K562 (cell line): ENCODE measurements at regions not wholly inside any gene's neighbourhood (a gene's known extent, or its start where the extent isn't known, plus 50 kb on each side); places are given as distances from the start of the nearest gene placed in this dataset.

Experiments
- ATAC-seq: fragments of 200-7000 bp; cut with Tn5 transposase; 3 replicates; pipeline ENCODE4 v1.9.1; 2020; ENCODE audit warnings: moderate library complexity
- BruUV-seq: library from RNA; stranded (reverse); fragments of 400-500 nt; replicated peaks from 2 replicates; lab custom pipeline; 2021; lab: Mats Ljungman, UMichigan
- CTCF ChIA-PET: fragments of 300-600 bp; formaldehyde crosslinking; extraction: SDS; loops from one replicate; lab custom pipeline; 2021; ENCODE audit warnings: low intra/inter-chr PET ratio; lab: Yijun Ruan, JAX
- POLR2A ChIA-PET: fragments of 300-600, 350-650 bp; sonication (Branson Sonifier 250); formaldehyde crosslinking; extraction: SDS; loops from one replicate; lab custom pipeline; 2021; ENCODE audit warnings: antibody characterized with exemption, inconsistent platforms; lab: Yijun Ruan, JAX
- DNase-seq, 4 experiments: peaks; one replicate each; pipeline versions ENCODE4 v3.0.0 to v3.0.0-alpha.2; 2011 to 2018; ENCODE audit warnings: low spot score in 3 of 4, mixed read lengths in 3 of 4; ENCODE audit errors: extremely low read depth in 1 of 4
- FAIRE-seq: peaks from 2 replicates; lab custom pipeline; 2011; peaks lifted over from hg19 to GRCh38; lab: Jason Lieb, UNC
- H2AFZ ChIP-seq: 2 replicates; pipeline ENCODE4 v1.6.0; 2011; ENCODE audit warnings: low read depth, low read length, control low read depth, inconsistent platforms
- H3K27ac ChIP-seq: fragments of 200-600 bp; 3 replicates; pipeline ENCODE4 v1.8.0; 2011; ENCODE audit warnings: low read depth, mild to moderate bottlenecking, control low read depth, inconsistent platforms, low read length, moderate library complexity, mixed read lengths; ENCODE audit errors: extremely low read depth
- H3K27me3 ChIP-seq, 2 experiments: fragments of 300-600 bp in 1 of 2; 2 replicates in 1 of 2; 3 replicates in 1 of 2; pipeline versions ENCODE4 v1.6.0 to v1.8.0; 2011; ENCODE audit warnings: inconsistent platforms in 2 of 2, low read length in 2 of 2, mild to moderate bottlenecking in 1 of 2, mixed read lengths in 1 of 2, moderate library complexity in 1 of 2; ENCODE audit not compliant: control insufficient read depth in 2 of 2, insufficient read depth in 2 of 2
- H3K36me3 ChIP-seq: fragments of 300-600 bp; 3 replicates; pipeline ENCODE4 v1.8.0; 2011; ENCODE audit warnings: mild to moderate bottlenecking, low read length, inconsistent platforms; ENCODE audit not compliant: control insufficient read depth, insufficient read depth
- H3K4me1 ChIP-seq, 2 experiments: fragments of 200-600 bp in 1 of 2; replicated peaks in 1 of 2; 2 replicates in 1 of 2; 3 replicates in 1 of 2; pipeline versions ENCODE4 v1.5.1 to v1.8.0; 2011; ENCODE audit warnings: inconsistent platforms in 2 of 2, low read length in 2 of 2, mild to moderate bottlenecking in 1 of 2, mixed read lengths in 1 of 2, moderate library complexity in 1 of 2; ENCODE audit not compliant: control insufficient read depth in 2 of 2, insufficient read depth in 2 of 2
- H3K4me2 ChIP-seq: 2 replicates; pipeline ENCODE4 v1.6.1; 2011; ENCODE audit warnings: low read length, control low read depth, inconsistent platforms, mixed read lengths; ENCODE audit not compliant: insufficient read depth
- H3K4me3 ChIP-seq: fragments of 200-600 bp; sonication (generic), shearing (Covaris generic); 2 replicates; pipeline ENCODE4 v1.5.1; 2016; ENCODE audit warnings: control low read depth, inconsistent platforms
- H3K79me2 ChIP-seq: fragments of 200-600 bp; 3 replicates; pipeline ENCODE4 v1.8.0; 2011; ENCODE audit warnings: low read length, inconsistent platforms; ENCODE audit not compliant: control insufficient read depth, insufficient read depth
- H3K9ac ChIP-seq, 2 experiments: 2 replicates each; pipeline versions ENCODE4 v1.6.0 to v1.6.1; 2011; ENCODE audit warnings: low read depth in 2 of 2, low read length in 2 of 2, control low read depth in 1 of 2, inconsistent platforms in 1 of 2, mild to moderate bottlenecking in 1 of 2, mixed read lengths in 1 of 2; ENCODE audit not compliant: insufficient read depth in 1 of 2
- H3K9me1 ChIP-seq: one replicate; pipeline ENCODE4 v1.6.0; 2011; ENCODE audit warnings: inconsistent platforms, mild to moderate bottlenecking, low read length, moderate library complexity; ENCODE audit not compliant: control insufficient read depth, insufficient read depth
- H3K9me3 ChIP-seq: replicated peaks from 2 replicates; pipeline ENCODE4 v1.5.1; 2011; ENCODE audit warnings: low read depth, low read length, inconsistent platforms; ENCODE audit not compliant: control insufficient read depth, insufficient read depth
- H4K20me1 ChIP-seq: replicated peaks from 2 replicates; pipeline ENCODE4 v1.6.1; 2011; ENCODE audit warnings: low read length, inconsistent platforms, mixed read lengths; ENCODE audit not compliant: control insufficient read depth, insufficient read depth
- BRF1 ChIP-seq: IDR thresholded peaks from 3 replicates; pipeline ENCODE4 v1.6.1; 2011; ENCODE audit warnings: borderline replicate concordance, mild to moderate bottlenecking; ENCODE audit not compliant: insufficient read length; ENCODE audit errors: extremely low read depth
- CEBPG ChIP-seq, 3 experiments: fragments of 200-800 bp in 1 of 3; sonication (Bioruptor generic) in 1 of 3; sonication (generic) in 1 of 3; formaldehyde crosslinking in 1 of 3; IDR thresholded peaks in 2 of 3; conservative IDR thresholded peaks in 1 of 3; 2 replicates each; pipeline versions ENCODE4 v1.6.1 to v1.8.0; 2016 to 2022; ENCODE audit warnings: missing compliant biosample characterization in 2 of 3, missing genetic modification characterization in 2 of 3, mild to moderate bottlenecking in 1 of 3, missing genetic modification reagents in 1 of 3
- KLF6 ChIP-seq: fragments of 250-450 bp; sonication (Bioruptor Pico); IDR thresholded peaks from 2 replicates; pipeline ENCODE4 v1.4.0; 2020; ENCODE audit warnings: mild to moderate bottlenecking, moderate library complexity, borderline replicate concordance
- MCM5 ChIP-seq: fragments of 450-650 bp; IDR thresholded peaks from 2 replicates; pipeline ENCODE4 v1.6.1; 2016; ENCODE audit warnings: low read depth
- POU5F1 ChIP-seq: fragments of 150-350 bp; IDR thresholded peaks from 2 replicates; pipeline ENCODE4 v1.6.1; 2014; ENCODE audit warnings: borderline replicate concordance, low read length, low read depth, mild to moderate bottlenecking; ENCODE audit not compliant: partially characterized antibody
- RBM15 ChIP-seq: fragments of 200-400 bp; formaldehyde crosslinking; IDR thresholded peaks from 2 replicates; pipeline ENCODE4 v1.6.1; 2018; ENCODE audit warnings: mild to moderate bottlenecking, low read length, moderate library complexity; ENCODE audit not compliant: insufficient read depth
- SMARCA4 ChIP-seq: fragments of 450-650 bp; IDR thresholded peaks from 2 replicates; pipeline ENCODE4 v1.6.1; 2016
- SMC3 ChIP-seq: conservative IDR thresholded peaks from 2 replicates; pipeline ENCODE4 v1.6.1; 2011; ENCODE audit warnings: low read depth, low read length, improper control_type of control experiment; ENCODE audit not compliant: insufficient read depth
- XRCC3 ChIP-seq: fragments of 450-650 bp; IDR thresholded peaks from 2 replicates; pipeline ENCODE4 v1.6.1; 2017; ENCODE audit warnings: mild to moderate bottlenecking, moderate library complexity
- ZBTB9 ChIP-seq: fragments of 450-650 bp; formaldehyde crosslinking; IDR thresholded peaks from 2 replicates; pipeline ENCODE4 v1.4.0; 2020; ENCODE audit warnings: mild to moderate bottlenecking, moderate library complexity
- ZNF280B ChIP-seq: fragments of 250-450 bp; sonication (Bioruptor Pico); IDR thresholded peaks from 2 replicates; pipeline ENCODE4 v1.5.1; 2021; ENCODE audit warnings: mild to moderate bottlenecking
- WGBS: fragments of 100-300 bp; shearing (Covaris generic); methylation state at CpG from one replicate; pipeline ENCODE4 v1.1.6; 2016; ENCODE audit warnings: low coverage, mixed read lengths; ENCODE audit not compliant: insufficient coverage; ENCODE audit errors: missing lambda C conversion rate; 5-methylcytosine and 5-hydroxymethylcytosine counted together
- in situ Hi-C: fragments of 300-500 bp; cut with MboI; formaldehyde crosslinking; loops from 4 replicates; pipeline ENCODE4 v1.15.0; 2018; ENCODE audit warnings: inconsistent platforms, mixed read lengths
- intact Hi-C: fragments of 100-400 bp; cut with micrococcal nuclease; formaldehyde crosslinking; loops from 2 replicates; pipeline ENCODE4 v1.14.2; 2022
- TF ChIP-seq, protein P1 (sequence below): fragments of 250-450 bp; sonication (Bioruptor Pico); IDR thresholded peaks from 2 replicates; pipeline ENCODE4 v1.8.0; 2022; ENCODE audit warnings: moderate library complexity, mild to moderate bottlenecking, inconsistent platforms
- TF ChIP-seq, protein P2 (sequence below): fragments of 250-450 bp; sonication (Bioruptor Pico); IDR thresholded peaks from 2 replicates; pipeline ENCODE4 v1.4.0; 2020; ENCODE audit warnings: mild to moderate bottlenecking, moderate library complexity

GRCh38 chr5:21680641-21681040 is 1172.5 kb downstream of the CDH12 start:
- intact Hi-C loops (no loop called here), in situ Hi-C loops (no loop called here)
- ATAC-seq (no peak), FAIRE-seq (no peak), DNase-seq (no peak)
- Histone ChIP-seq H2AFZ (no peak overlapping the region), H3K4me2 (no peak overlapping the region), H3K27me3 (no peaks in the 10 kb centered on the region), H3K79me2 (no peaks in the 10 kb centered on the region), H3K27ac (no peak overlapping the region), H3K9me3 (no peaks in the 10 kb centered on the region), H3K36me3 (no peaks in the 10 kb centered on the region), H3K4me3 (no peak overlapping the region), H3K9ac (no peak overlapping the region), H4K20me1 (no peaks in the 10 kb centered on the region), H3K9me1 (no peaks in the 10 kb centered on the region), H3K4me1 (no peaks in the 10 kb centered on the region)
- BruUV-seq, result no TSS peak
- WGBS, result 6% methylated on average over 2 of the region's 2 CpGs
- ChIA-PET CTCF (no interaction called here), POLR2A (no interaction called here)
- TF ChIP-seq CEBPG (CRISPR knock-in tag; IDR thresholded peaks at IDR 0.05) (no peak), CEBPG (tag; conservative IDR thresholded peaks at IDR 0.05 in 1 of 2, IDR thresholded peaks at IDR 0.05 in 1 of 2) (no peak), BRF1 (no peak), KLF6 (no peak), SMARCA4 (no peak), ZBTB9 (CRISPR knock-in tag) (no peak), MCM5 (no peak), SMC3 (no peak), POU5F1 (no peak), XRCC3 (no peak), ZNF280B (CRISPR knock-in tag) (no peak), RBM15 (no peak)
- TF ChIP-seq, protein P1, sequence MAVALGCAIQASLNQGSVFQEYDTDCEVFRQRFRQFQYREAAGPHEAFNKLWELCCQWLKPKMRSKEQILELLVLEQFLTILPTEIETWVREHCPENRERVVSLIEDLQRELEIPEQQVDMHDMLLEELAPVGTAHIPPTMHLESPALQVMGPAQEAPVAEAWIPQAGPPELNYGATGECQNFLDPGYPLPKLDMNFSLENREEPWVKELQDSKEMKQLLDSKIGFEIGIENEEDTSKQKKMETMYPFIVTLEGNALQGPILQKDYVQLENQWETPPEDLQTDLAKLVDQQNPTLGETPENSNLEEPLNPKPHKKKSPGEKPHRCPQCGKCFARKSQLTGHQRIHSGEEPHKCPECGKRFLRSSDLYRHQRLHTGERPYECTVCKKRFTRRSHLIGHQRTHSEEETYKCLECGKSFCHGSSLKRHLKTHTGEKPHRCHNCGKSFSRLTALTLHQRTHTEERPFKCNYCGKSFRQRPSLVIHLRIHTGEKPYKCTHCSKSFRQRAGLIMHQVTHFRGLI (CRISPR knock-in tag), result no peak
- TF ChIP-seq, protein P2, sequence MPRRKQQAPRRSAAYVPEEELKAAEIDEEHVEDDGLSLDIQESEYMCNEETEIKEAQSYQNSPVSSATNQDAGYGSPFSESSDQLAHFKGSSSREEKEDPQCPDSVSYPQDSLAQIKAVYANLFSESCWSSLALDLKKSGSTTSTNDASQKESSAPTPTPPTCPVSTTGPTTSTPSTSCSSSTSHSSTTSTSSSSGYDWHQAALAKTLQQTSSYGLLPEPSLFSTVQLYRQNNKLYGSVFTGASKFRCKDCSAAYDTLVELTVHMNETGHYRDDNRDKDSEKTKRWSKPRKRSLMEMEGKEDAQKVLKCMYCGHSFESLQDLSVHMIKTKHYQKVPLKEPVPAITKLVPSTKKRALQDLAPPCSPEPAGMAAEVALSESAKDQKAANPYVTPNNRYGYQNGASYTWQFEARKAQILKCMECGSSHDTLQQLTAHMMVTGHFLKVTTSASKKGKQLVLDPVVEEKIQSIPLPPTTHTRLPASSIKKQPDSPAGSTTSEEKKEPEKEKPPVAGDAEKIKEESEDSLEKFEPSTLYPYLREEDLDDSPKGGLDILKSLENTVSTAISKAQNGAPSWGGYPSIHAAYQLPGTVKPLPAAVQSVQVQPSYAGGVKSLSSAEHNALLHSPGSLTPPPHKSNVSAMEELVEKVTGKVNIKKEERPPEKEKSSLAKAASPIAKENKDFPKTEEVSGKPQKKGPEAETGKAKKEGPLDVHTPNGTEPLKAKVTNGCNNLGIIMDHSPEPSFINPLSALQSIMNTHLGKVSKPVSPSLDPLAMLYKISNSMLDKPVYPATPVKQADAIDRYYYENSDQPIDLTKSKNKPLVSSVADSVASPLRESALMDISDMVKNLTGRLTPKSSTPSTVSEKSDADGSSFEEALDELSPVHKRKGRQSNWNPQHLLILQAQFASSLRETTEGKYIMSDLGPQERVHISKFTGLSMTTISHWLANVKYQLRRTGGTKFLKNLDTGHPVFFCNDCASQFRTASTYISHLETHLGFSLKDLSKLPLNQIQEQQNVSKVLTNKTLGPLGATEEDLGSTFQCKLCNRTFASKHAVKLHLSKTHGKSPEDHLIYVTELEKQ (CRISPR knock-in tag), result no peak
